ENCODE measurements at regions not wholly inside any gene's neighbourhood (a gene's known extent, or its start where the extent isn't known, plus 50 kb on each side); places are given as distances from the start of the nearest gene placed in this dataset.

DNA sequence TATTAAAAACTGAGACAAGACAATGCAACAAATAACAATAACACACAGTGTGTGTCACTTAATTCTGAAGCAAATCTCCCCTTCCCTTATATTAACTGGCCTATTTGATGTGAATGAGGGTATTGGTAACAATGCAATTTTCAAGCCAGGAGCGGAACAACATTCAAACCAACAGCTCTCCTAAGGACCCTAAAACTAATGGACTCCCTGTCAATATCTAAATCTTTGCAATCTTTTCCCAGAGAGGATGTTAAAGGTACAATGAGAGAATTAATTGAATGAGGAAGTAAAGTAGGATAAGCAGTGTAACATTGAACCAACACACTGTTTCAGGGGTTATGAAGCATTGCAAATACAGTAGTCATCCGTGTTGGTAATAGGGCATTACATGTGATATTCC, 311.7 kb downstream of the HTR1A start:
- H3K27me3 ChIP-seq = no peaks in the 10 kb centered on the region
- H3K27ac ChIP-seq = no peak overlapping the region
- DNase-seq = no peak
- peaks cover 0 to 3% (median 0%) of the 10 kb centered on the region in 4 donors for H3K9me3 ChIP-seq
- no peaks in the 10 kb centered on the region for H3K36me3 ChIP-seq
- no peak overlapping the region for H3K4me3 ChIP-seq
- no peaks in the 10 kb centered on the region for H3K4me1 ChIP-seq
- no peak for TF ChIP-seq CTCF (IDR thresholded peaks at IDR 0.05)
- TF ChIP-seq POLR2A (IDR thresholded peaks at IDR 0.05) = no peak

- Histone ChIP-seq H3K27me3 (no peaks in the 10 kb centered on the region), H3K9me3 (peaks cover 0 to 3% (median 0%) of the 10 kb centered on the region in 4 donors), H3K4me3 (no peak overlapping the region), H3K27ac (no peak overlapping the region), H3K36me3 (no peaks in the 10 kb centered on the region), H3K4me1 (no peaks in the 10 kb centered on the region)
- TF ChIP-seq CTCF (IDR thresholded peaks at IDR 0.05) (no peak), POLR2A (IDR thresholded peaks at IDR 0.05) (no peak)
- DNase-seq = no peak
Measured at GRCh38 chr5:63648376-63648775, 313.9 kb downstream of the HTR1A start.

GRCh38 chr5:63629951-63630630, 332.2 kb downstream of the HTR1A start:
- no peak for DNase-seq
- Histone ChIP-seq H3K4me1 (no peaks in the 10 kb centered on the region), H3K4me3 (no peak overlapping the region), H3K27ac (no peak overlapping the region), H3K9me3 (no peaks in the 10 kb centered on the region), H3K27me3 (no peaks in the 10 kb centered on the region), H3K36me3 (no peaks in the 10 kb centered on the region)
- TF ChIP-seq POLR2A (IDR thresholded peaks at IDR 0.05) = no peak

DNA sequence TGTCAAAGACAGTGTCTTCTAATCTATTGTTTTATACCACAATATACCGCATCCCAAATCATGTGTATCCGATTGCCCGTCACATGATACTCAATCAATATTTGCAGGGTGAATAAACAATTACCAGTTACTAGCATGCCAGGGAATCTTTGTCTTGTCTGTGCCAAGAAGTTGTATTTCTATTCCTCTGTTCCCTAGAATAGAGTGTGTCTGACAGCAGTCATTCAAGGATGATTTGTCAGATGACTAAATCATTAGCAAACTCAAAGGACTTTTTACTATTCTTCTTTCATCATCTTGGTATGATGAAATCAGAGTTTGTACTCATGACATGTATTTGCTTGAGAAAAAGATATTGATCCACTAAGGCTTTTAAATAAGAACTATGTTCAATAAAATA, 348.8 kb downstream of the HTR1A start:
- Histone ChIP-seq H3K27me3 (no peaks in the 10 kb centered on the region), H3K27ac (no peak overlapping the region), H3K4me3 (no peak overlapping the region), H3K9me3 (no peaks in the 10 kb centered on the region), H3K36me3 (no peaks in the 10 kb centered on the region), H3K4me1 (no peaks in the 10 kb centered on the region)
- no peak for TF ChIP-seq POLR2A (IDR thresholded peaks at IDR 0.05)
- no peak for TF ChIP-seq CTCF (IDR thresholded peaks at IDR 0.05)
- DNase-seq = no peak

DNA sequence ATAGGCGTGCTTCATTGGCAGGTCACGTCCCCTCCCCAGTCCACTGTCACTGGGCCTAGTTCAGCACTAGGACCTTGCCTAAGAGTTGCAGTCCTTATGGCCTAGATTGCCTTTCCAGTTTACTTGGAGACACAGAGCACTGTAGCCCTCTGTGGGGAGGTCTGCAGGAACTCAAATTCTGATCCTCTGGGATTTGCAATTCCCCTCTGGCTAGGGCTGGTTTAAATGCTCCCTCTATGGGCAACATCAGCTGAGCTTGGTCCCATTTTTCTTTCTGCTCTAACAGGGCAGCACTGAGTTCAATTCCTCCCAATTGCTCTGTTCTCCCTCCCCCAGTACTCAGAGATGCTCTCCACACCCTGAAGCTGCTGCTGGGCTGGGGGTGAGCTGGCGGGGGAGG, 358.2 kb downstream of the HTR1A start:
- H3K27ac ChIP-seq = no peak overlapping the region
- H3K9me3 ChIP-seq = peaks cover 0 to 3% (median 0%) of the 10 kb centered on the region in 4 donors
- no peak overlapping the region for H3K4me3 ChIP-seq
- no peak for DNase-seq
- H3K27me3 ChIP-seq = no peaks in the 10 kb centered on the region
- H3K4me1 ChIP-seq = no peaks in the 10 kb centered on the region
- no peak for TF ChIP-seq POLR2A (IDR thresholded peaks at IDR 0.05)
- TF ChIP-seq CTCF (IDR thresholded peaks at IDR 0.05) = no peak
- H3K36me3 ChIP-seq = no peaks in the 10 kb centered on the region

DNA sequence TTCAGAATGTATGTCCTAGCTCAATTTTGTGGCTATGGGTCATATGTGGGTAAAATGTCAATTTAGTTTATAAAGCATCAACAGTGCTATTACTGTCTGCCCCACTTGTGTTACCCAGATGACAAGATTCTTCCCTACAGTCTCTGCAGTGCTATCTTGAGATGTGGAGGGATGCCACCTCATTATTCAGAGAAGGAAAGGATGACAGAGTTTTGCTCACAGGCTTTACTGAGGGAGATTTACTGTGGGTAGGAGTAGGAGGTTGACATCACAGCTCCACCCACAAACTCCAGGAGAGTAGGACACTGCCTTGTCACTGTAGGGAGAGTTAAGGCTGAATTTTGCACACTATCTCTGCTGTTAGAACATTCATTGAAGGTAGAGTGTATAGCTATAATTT, 359.3 kb downstream of the HTR1A start:
- Histone ChIP-seq H3K27me3 (no peaks in the 10 kb centered on the region), H3K9me3 (peaks cover 0 to 3% (median 0%) of the 10 kb centered on the region in 4 donors), H3K27ac (no peak overlapping the region), H3K36me3 (no peaks in the 10 kb centered on the region), H3K4me1 (no peaks in the 10 kb centered on the region), H3K4me3 (no peak overlapping the region)
- no peak for TF ChIP-seq POLR2A (IDR thresholded peaks at IDR 0.05)
- no peak for TF ChIP-seq CTCF (IDR thresholded peaks at IDR 0.05)
- no peak for DNase-seq

Data from Peyer's patch (tissue), 4 donors.